ENCODE measurements at regions not wholly inside any gene's neighbourhood (a gene's known extent, or its start where the extent isn't known, plus 50 kb on each side); places are given as distances from the start of the nearest gene placed in this dataset.

DNA sequence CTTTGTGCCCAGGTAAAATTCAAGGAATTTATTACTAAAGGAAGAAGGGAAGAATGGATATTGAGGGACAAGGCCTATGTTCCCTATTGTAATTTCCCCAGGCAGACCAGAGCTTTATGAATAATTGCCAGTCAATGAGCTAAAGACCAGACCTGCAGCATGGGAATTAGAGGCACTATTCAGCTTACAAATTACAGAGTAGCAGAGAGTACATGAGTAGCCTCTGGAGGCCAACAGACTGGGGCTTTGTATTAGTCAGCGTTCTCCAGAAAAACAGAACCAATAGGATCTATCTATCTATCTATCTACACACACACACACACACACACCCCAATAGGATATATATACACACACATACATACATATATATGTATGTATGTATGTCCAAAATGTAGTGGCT is 120.0 kb upstream of the RPH3A start:
- Histone ChIP-seq H3K4me3 (no peak overlapping the region), H3K9ac (no peak overlapping the region), H3K79me2 (ENCODE audit: low read depth) (no peaks in the 10 kb centered on the region), H3K36me3 (no peaks in the 10 kb centered on the region), H2AFZ (replicated peaks) (no peak overlapping the region), H3K27ac (no peak overlapping the region), H3K4me2 (no peak overlapping the region), H3K9me3 (ENCODE audit: low read depth) (no peaks in the 10 kb centered on the region), H3K4me1 (peaks cover 3% of the 10 kb centered on the region), H3K27me3 (peaks cover 17% of the 10 kb centered on the region), H4K20me1 (ENCODE audit: low read depth) (no peaks in the 10 kb centered on the region), H3F3A (ENCODE audit: low read depth) (no peaks in the 10 kb centered on the region)
- Mint-ChIP-seq H3K9me3 (no peaks in the 10 kb centered on the region), H3K4me3 (no peak overlapping the region), H3K36me3 (no peaks in the 10 kb centered on the region), H3K27ac (no peak overlapping the region), H3K4me1 (no peaks in the 10 kb centered on the region), H3K27me3 (ENCODE audit: insufficient read depth, low read depth) (peaks cover 5% of the 10 kb centered on the region)
- TF ChIP-seq EZH2phosphoT487 (IDR thresholded peaks at IDR 0.05): no peak
- TF ChIP-seq CTCF (IDR thresholded peaks at IDR 0.05): no peak
- no peak for TF ChIP-seq EZH2 (IDR thresholded peaks at IDR 0.05)
- DNase-seq (ENCODE audit: low spot score): no peak

- no peak overlapping the region for H3K4me2 ChIP-seq
- H3K27ac Mint-ChIP-seq: no peak overlapping the region
- no peak overlapping the region for H3K9ac ChIP-seq
- H3K27ac ChIP-seq: no peak overlapping the region
- H3K4me1 ChIP-seq: peaks cover 7% of the 10 kb centered on the region
- no peaks in the 10 kb centered on the region for H3K27me3 ChIP-seq
- H3K36me3 ChIP-seq: no peaks in the 10 kb centered on the region
- H3K9me3 Mint-ChIP-seq: no peaks in the 10 kb centered on the region
- no peak for DNase-seq (ENCODE audit: low spot score)
- peaks cover 5% of the 10 kb centered on the region for H3K27me3 Mint-ChIP-seq (ENCODE audit: insufficient read depth, low read depth)
- H3K4me3 Mint-ChIP-seq: no peak overlapping the region
- no peaks in the 10 kb centered on the region for H4K20me1 ChIP-seq (ENCODE audit: low read depth)
- no peaks in the 10 kb centered on the region for H3K4me1 Mint-ChIP-seq
- H3K4me3 ChIP-seq: no peak overlapping the region
- no peaks in the 10 kb centered on the region for H3F3A ChIP-seq (ENCODE audit: low read depth)
- TF ChIP-seq EZH2 (IDR thresholded peaks at IDR 0.05) (no peak), CTCF (IDR thresholded peaks at IDR 0.05) (no peak), EZH2phosphoT487 (IDR thresholded peaks at IDR 0.05) (no peak)
- no peaks in the 10 kb centered on the region for H3K9me3 ChIP-seq (ENCODE audit: low read depth)
- H3K36me3 Mint-ChIP-seq: no peaks in the 10 kb centered on the region
- H2AFZ ChIP-seq (replicated peaks): no peak overlapping the region
- H3K79me2 ChIP-seq (ENCODE audit: low read depth): no peaks in the 10 kb centered on the region
Observed at GRCh38 chr12:112674539-112674938, 117.0 kb upstream of the RPH3A start.

- Histone ChIP-seq H3F3A (ENCODE audit: low read depth) (no peaks in the 10 kb centered on the region), H3K36me3 (no peaks in the 10 kb centered on the region), H3K27me3 (no peaks in the 10 kb centered on the region), H3K4me2 (no peak overlapping the region), H3K4me1 (peaks cover 7% of the 10 kb centered on the region), H3K9ac (no peak overlapping the region), H4K20me1 (ENCODE audit: low read depth) (no peaks in the 10 kb centered on the region), H3K9me3 (ENCODE audit: low read depth) (no peaks in the 10 kb centered on the region), H3K79me2 (ENCODE audit: low read depth) (no peaks in the 10 kb centered on the region), H2AFZ (replicated peaks) (peak overlapping the region; percentile 63), H3K27ac (no peak overlapping the region), H3K4me3 (no peak overlapping the region)
- H3K27ac Mint-ChIP-seq: no peak overlapping the region
- peaks cover 7% of the 10 kb centered on the region for H3K27me3 Mint-ChIP-seq (ENCODE audit: insufficient read depth, low read depth)
- H3K9me3 Mint-ChIP-seq: no peaks in the 10 kb centered on the region
- H3K36me3 Mint-ChIP-seq: no peaks in the 10 kb centered on the region
- no peak for TF ChIP-seq CTCF (IDR thresholded peaks at IDR 0.05)
- TF ChIP-seq EZH2phosphoT487 (IDR thresholded peaks at IDR 0.05): no peak
- no peak for TF ChIP-seq EZH2 (IDR thresholded peaks at IDR 0.05)
- no peak overlapping the region for H3K4me3 Mint-ChIP-seq
- peak; percentile 10 for DNase-seq (ENCODE audit: low spot score)
- no peaks in the 10 kb centered on the region for H3K4me1 Mint-ChIP-seq
Observed at GRCh38 chr12:112676507-112676906, 115.0 kb upstream of the RPH3A start.

Data from neural progenitor cell (in vitro differentiated cells).